DOHH2 (cell line): ENCODE measurements at regions not wholly inside any gene's neighbourhood (a gene's known extent, or its start where the extent isn't known, plus 50 kb on each side); places are given as distances from the start of the nearest gene placed in this dataset.

Source experiments
- EZH2phosphoT487 ChIP-seq: fragments of 200-600 bp; sonication (generic); IDR thresholded peaks from 2 replicates; pipeline ENCODE4 v1.6.1; 2017; ENCODE audit warnings: borderline replicate concordance, mild to moderate bottlenecking, antibody characterized with exemption, low read length, moderate library complexity, mixed read lengths
- TF ChIP-seq, protein P1 (sequence below): fragments of 200-600 bp; sonication (generic); IDR thresholded peaks from one replicate; pipeline ENCODE4 v1.5.1; 2014; ENCODE audit warnings: antibody characterized with exemption, mild to moderate bottlenecking, low read depth, low read length; ENCODE audit not compliant: poor library complexity, severe bottlenecking

GRCh38 chr1:182142621-182143020 is 81.1 kb upstream of the ZNF648 start:
- TF ChIP-seq, protein P1, sequence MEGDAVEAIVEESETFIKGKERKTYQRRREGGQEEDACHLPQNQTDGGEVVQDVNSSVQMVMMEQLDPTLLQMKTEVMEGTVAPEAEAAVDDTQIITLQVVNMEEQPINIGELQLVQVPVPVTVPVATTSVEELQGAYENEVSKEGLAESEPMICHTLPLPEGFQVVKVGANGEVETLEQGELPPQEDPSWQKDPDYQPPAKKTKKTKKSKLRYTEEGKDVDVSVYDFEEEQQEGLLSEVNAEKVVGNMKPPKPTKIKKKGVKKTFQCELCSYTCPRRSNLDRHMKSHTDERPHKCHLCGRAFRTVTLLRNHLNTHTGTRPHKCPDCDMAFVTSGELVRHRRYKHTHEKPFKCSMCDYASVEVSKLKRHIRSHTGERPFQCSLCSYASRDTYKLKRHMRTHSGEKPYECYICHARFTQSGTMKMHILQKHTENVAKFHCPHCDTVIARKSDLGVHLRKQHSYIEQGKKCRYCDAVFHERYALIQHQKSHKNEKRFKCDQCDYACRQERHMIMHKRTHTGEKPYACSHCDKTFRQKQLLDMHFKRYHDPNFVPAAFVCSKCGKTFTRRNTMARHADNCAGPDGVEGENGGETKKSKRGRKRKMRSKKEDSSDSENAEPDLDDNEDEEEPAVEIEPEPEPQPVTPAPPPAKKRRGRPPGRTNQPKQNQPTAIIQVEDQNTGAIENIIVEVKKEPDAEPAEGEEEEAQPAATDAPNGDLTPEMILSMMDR, result no peak
- no peak for TF ChIP-seq EZH2phosphoT487
